IPS-NIHi11 (cell line): ENCODE measurements at regions not wholly inside any gene's neighbourhood (a gene's known extent, or its start where the extent isn't known, plus 50 kb on each side); places are given as distances from the start of the nearest gene placed in this dataset.
"Not testable (repeated sequence)": the region's sequence is repeated elsewhere in the genome, so short reads cannot be mapped to it uniquely, and the experiment has no call there.

Source experiments
- DNase-seq: peaks from one replicate; pipeline ENCODE4 v3.0.0; 2012; ENCODE audit warnings: mixed read lengths, low spot score

DNA sequence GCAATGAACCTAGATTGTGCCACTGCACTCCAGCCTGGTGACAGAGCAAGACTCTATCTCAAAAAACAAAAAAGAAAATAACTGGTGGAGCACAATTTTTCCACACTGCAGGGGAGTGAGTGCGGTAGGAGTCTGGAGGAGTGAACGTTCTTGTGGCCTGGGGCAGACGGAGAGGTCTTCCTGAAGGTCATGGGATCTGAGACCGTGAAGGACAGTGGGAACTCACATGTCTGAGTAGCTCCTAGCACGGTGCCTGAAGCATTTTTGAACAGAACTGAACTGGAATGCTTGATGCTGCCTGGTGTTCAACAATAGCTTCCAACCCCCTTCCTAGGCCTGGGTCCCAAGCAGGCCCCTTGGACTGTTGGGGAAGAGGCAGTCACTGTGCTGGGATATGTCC lies 84.3 kb upstream of the PODXL start:
- DNase-seq, result no peak

DNA sequence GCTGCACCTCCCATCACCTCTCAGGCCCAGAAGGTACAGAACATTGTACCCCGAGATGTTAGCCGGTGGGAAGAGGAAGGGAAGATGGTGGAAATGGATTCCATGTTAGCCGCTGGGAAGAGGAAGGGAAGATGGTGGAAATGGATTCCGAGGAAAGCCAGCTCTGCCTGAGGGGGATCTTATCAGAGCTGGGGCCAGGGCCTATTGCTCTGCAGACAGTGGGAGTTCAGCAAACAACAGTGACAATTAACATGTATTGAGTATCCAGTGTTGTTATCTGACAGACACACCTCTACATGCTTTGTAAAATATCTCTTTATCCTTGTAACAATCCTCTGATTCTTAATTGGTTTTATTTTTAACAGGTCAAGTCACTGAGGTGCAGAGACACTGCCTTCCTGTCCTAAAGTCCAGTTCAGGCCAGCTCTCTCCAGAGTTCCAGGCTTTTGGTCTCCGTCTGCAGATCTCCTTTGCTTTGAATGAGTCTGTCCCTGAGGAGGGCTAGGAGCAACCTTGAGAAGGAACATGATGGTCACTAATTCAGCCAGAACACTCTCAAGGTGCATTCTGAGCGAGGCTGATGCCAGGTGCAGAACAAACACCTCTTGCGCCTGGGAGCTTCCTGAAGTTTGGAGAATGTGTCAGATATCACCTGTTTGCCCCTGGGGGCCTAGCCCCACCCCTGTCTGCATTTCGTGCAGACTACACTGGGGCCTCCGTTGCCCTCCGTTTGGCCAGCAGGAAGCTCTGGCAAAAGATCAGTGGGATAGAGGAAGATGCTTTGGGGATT lies 82.4 kb upstream of the PODXL start:
- no peak for DNase-seq

- peak; percentile 48 for DNase-seq
These were observed 81.4 kb upstream of the PODXL start for GRCh38 chr7:131637859-131638258.

- DNase-seq, result no peak
These were observed 79.7 kb upstream of the PODXL start for GRCh38 chr7:131636092-131636491.

GRCh38 chr7:131634197-131634596 lies 77.8 kb upstream of the PODXL start:
- DNase-seq, result not testable (repeated sequence)

- no peak for DNase-seq
These were observed 77.0 kb upstream of the PODXL start for GRCh38 chr7:131633342-131633843.

- DNase-seq, result no peak
These were observed 74.0 kb upstream of the PODXL start for GRCh38 chr7:131630427-131630826.

DNA sequence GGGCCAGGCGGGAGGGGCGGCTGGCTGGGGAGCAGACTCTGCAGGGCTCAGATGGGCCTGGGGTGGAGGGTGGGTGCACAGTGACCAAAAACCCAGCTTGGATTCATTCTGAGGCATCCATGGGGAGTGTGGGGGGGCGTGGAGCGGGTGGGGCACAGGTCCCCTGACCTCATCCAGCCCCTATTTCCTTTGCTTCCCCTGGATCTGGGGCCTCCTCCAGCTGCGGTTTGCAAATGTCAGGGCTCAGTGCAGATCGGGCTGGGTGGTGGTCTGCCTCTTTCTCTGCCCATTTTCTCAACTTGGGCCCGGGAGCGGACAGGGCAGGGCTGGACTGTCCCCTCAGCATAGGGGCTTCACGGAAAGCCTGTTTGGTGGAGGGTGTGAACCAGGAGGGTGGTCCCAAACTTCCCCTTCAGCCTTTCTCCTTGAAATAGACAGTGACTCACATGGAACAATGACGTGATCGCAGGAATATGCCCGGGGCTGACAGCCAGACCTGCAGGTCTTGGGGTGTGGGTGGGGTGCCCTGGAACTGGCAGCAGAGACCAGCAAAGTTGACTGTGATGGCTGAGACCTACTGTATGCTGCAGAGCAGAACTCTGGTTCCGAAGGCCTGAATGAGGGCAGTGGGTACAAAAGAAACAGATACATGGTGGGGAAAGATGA lies 72.9 kb upstream of the PODXL start:
- DNase-seq, result no peak

DNA sequence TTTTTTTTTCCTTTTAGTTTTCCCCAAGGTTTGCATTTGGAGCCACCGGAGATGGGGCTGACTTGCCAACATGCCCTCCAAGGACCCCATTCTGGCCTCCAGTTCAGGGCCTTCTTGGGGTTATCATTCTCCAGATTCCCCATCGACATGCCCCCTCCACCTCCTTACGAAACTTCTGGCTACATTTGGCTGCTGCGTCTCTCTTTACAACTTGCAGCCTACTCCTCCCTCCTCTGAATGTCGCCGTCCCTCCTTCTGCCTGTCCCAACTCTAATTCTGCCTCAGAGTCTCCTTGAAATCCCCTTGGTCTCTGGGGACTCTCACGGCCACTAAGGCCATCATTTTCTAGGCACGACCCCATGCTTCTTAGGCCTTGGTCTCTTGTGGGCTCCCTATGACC lies 72.2 kb upstream of the PODXL start:
- DNase-seq, result no peak

- no peak for DNase-seq
These were observed 71.3 kb upstream of the PODXL start for GRCh38 chr7:131627735-131628190.

GRCh38 chr7:131626643-131627042 lies 70.2 kb upstream of the PODXL start:
- no peak for DNase-seq

- DNase-seq, result peak; percentile 68
These were observed 69.5 kb upstream of the PODXL start for GRCh38 chr7:131625817-131626372.

GRCh38 chr7:131625345-131625744 lies 68.9 kb upstream of the PODXL start:
- DNase-seq, result not testable (repeated sequence)

GRCh38 chr7:131624536-131624935 lies 68.1 kb upstream of the PODXL start:
- DNase-seq, result no peak

- DNase-seq, result no peak
These were observed 66.7 kb upstream of the PODXL start for GRCh38 chr7:131623154-131623553.

GRCh38 chr7:131621652-131622051 lies 65.2 kb upstream of the PODXL start:
- no peak for DNase-seq

DNA sequence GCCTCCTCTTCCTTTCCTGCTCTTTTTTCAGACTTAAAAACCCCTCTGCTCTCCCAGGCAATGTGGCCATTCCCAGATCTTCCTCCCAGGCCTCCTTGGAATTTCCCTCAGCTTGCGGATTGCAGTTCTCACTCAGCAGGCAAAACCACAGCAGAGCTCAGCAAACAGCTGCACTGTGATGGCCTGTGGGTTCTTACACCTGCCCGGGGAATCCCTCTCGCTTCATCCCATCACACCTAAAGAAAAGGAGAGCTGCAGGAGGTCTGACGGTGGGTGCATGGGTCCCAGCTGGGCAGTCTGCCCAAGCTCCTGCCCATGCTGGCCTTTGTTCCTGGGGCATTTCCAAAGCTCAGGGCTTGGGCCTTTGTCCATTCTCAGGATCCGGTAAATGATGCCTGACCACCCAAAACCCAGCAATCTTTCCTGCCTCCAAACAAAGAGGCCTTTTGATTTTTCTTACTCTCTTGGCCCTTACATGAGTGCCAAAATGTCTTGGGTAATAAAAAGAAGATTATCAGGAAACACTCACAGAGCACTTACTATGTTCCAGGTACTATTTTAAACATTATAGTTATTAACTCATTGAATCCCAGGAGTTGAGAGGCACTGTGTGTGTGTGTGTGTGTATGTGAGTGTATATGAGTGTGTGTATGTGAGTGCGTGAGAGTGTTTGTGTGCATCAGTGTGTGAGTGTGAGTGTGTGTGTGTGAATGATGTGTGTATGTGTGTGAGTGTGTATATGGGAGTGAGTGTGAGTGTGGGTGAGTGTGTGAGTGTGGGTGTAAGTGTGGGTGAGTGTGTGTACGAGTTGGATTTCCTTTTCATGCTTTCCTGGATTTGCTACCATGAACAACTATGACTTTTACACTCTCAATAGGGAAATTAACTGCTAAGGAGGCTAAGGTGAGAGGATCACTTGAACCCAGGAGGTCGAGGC lies 64.5 kb upstream of the PODXL start:
- peak; percentile 49 for DNase-seq

GRCh38 chr7:131619336-131620305 lies 63.2 kb upstream of the PODXL start:
- DNase-seq, result no peak

GRCh38 chr7:131618391-131618790 lies 62.0 kb upstream of the PODXL start:
- no peak for DNase-seq

DNA sequence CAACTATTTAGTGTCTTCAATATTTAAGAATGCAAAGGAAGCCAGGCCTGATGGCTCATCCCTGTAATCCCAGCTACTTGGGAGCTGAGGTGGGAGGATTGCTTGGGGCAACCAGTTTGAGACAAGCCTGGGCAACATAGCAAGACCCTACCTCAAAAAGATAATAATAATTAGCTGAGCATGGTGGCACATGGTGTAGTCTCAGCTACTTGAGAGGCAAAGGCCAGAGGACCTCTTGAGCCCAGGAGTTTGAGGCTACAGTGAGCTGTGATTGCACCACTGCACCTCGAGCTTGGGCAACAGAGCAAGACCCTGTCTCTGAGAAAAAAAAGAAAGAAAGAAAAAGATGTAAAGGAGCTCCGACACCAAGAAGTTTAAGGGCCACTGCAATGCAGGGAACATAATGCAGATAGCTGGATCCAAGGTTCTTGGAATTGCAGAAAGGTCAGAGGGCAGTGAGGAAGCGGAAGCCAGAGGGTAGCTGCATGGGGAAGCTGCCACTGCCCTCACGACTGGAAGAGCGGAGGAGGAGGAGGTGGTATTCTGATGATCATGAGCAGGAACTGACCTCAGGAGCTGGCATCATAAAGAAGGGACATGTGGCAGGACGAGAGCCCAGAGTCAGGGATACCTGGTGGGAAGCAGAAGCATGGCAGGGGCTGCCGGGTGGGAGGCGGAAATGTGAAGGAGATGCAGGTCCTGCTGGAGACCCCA lies 60.2 kb upstream of the PODXL start:
- no peak for DNase-seq
